IPS-20b (cell line): ENCODE measurements at regions not wholly inside any gene's neighbourhood (a gene's known extent, or its start where the extent isn't known, plus 50 kb on each side); places are given as distances from the start of the nearest gene placed in this dataset.
"Not testable (repeated sequence)": the region's sequence is repeated elsewhere in the genome, so short reads cannot be mapped to it uniquely, and the experiment has no call there.

Experiments used
- H3K27ac ChIP-seq: one replicate; pipeline ENCODE4 v1.5.1; 2013; ENCODE audit warnings: low read length
- H3K27me3 ChIP-seq: 2 replicates; pipeline ENCODE4 v1.6.1; 2013; ENCODE audit warnings: mild to moderate bottlenecking, low read length, inconsistent platforms; ENCODE audit not compliant: insufficient read depth
- H3K36me3 ChIP-seq: 2 replicates; pipeline ENCODE4 v1.6.1; 2013; ENCODE audit warnings: low read depth, mild to moderate bottlenecking, inconsistent platforms, low read length, moderate library complexity; ENCODE audit not compliant: insufficient read depth
- H3K4me1 ChIP-seq: 2 replicates; pipeline ENCODE4 v1.6.1; 2013; ENCODE audit warnings: mild to moderate bottlenecking, control low read depth, inconsistent platforms, low read length, moderate library complexity; ENCODE audit not compliant: insufficient read depth
- H3K4me3 ChIP-seq: 2 replicates; pipeline ENCODE4 v1.5.1; 2013; ENCODE audit warnings: mild to moderate bottlenecking, low read length, inconsistent platforms
- H3K9ac ChIP-seq: 2 replicates; pipeline ENCODE4 v1.6.1; 2013; ENCODE audit warnings: low read depth, mild to moderate bottlenecking, inconsistent platforms, low read length, moderate library complexity
- H3K9me3 ChIP-seq: 2 replicates; pipeline ENCODE4 v1.6.1; 2013; ENCODE audit warnings: mild to moderate bottlenecking, low read depth, low read length, inconsistent platforms; ENCODE audit not compliant: insufficient read depth

DNA sequence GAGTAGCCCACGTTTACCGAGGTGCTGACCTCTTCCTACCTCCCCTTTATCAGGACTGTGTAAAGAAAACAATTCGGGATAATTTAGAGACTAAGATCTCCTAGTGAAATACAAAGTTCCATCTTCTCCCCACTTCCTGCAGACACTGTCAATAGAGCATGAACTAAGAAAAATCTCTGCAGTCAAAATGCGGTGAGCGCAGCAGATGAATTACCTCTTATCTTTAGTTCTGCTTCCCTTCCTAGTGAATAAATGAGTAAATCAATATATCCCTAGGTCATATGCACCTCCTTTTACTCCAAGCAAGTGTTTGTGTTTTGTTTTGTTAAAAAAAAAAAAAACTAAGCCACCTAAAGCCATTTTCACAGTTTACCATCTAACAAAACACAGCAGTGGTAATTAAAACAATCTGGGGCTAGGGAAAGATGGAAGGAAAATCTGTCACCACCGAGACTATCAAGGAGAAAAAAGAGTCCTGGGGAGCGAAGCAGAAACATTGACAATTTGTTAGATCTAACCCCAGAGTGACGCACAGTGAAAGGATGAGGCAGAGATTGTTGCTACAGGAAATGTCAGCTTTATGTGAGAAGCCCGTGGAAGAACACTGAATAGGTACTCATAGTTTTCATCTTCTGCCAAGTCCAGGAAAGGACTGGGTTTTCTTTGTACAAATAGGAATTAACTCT, 159.4 kb upstream of the SPTLC3 start:
- H3K4me1 ChIP-seq: no peaks in the 10 kb centered on the region
- H3K9ac ChIP-seq: no peak overlapping the region
- H3K27me3 ChIP-seq: no peaks in the 10 kb centered on the region
- no peak overlapping the region for H3K27ac ChIP-seq
- H3K4me3 ChIP-seq: no peak overlapping the region
- H3K36me3 ChIP-seq: no peaks in the 10 kb centered on the region
- H3K9me3 ChIP-seq: no peaks in the 10 kb centered on the region

DNA sequence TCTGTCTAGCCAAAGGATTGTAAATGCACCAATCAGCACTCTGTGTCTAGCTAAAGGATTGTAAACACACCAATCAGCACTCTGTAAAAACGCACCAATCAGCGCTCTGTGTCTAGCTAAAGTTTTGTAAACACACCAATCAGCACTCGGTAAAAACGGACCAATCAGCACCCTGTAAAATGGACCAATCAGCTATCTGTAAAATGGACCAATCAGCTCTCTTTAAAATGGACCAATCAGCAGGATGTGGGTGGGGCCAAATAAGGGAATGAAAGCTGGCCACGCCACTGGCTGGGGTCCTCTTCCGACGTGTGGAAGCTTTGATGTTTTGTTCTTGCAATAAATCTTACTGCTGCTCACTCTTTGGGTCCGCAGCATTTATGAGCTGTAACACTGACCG, 151.1 kb upstream of the SPTLC3 start:
- not testable (repeated sequence) for H3K9ac ChIP-seq, H3K9me3 ChIP-seq, H3K4me1 ChIP-seq, H3K4me3 ChIP-seq, H3K27me3 ChIP-seq, H3K36me3 ChIP-seq, H3K27ac ChIP-seq

DNA sequence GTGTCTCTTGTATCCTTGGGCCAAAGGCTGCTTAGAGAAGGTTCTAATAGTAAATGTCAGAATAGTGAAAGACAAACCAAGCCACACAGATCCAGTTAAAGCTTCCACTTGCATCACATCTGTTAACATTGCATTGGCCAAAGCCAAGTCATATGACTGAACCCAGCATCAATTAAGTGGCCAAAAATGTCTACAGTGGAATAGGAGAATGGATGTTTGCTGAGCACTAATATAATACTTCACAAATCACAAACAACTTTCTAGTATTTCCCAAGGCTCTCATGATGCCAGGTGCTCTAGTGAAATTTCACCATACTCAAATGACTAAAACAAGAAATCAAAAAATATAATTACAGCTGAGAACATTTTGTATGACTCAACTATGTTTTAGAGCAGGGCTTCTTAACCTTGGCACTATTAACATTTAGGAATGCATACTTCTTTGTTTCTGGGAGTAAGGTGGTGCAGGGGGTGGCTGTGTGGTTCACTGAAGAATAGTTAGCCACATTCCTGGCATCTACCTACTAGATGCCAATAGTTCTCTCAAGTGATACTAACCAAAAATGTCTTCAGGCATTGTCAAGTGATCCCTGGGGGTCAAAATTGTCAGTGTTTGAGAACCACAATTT, 148.0 kb upstream of the SPTLC3 start:
- no peaks in the 10 kb centered on the region for H3K36me3 ChIP-seq
- no peaks in the 10 kb centered on the region for H3K27me3 ChIP-seq
- no peak overlapping the region for H3K9ac ChIP-seq

DNA sequence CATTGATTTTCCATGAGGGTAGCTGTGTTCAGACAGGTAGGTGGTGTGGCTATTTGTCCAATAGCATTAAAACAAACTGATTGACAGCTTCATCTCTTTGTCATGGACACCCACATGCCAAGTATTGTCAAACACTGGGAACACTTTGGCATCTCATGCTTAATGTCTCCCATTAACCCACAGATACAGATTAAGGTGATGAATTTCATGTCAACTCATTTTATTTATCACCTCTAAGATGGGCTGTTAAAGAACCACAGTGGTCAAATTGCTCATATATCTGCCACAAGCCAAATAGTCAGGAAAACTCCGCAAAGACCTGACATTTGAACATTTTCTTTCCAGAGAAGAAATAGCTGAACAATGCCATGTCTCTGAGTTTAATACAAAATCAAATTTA, 139.1 kb upstream of the SPTLC3 start:
- H3K36me3 ChIP-seq: no peaks in the 10 kb centered on the region
- H3K27me3 ChIP-seq: no peaks in the 10 kb centered on the region
- H3K9ac ChIP-seq: no peak overlapping the region
- H3K4me1 ChIP-seq: no peaks in the 10 kb centered on the region
- no peak overlapping the region for H3K27ac ChIP-seq
- no peak overlapping the region for H3K4me3 ChIP-seq
- H3K9me3 ChIP-seq: no peaks in the 10 kb centered on the region

More for the DNA sequence above, 148.0 kb upstream of the SPTLC3 start:
- no peaks in the 10 kb centered on the region for H3K4me1 ChIP-seq
- no peak overlapping the region for H3K4me3 ChIP-seq
- H3K9me3 ChIP-seq: peaks cover 5% of the 10 kb centered on the region; the same call in 1 of the 2 replicates
- H3K27ac ChIP-seq: no peak overlapping the region

DNA sequence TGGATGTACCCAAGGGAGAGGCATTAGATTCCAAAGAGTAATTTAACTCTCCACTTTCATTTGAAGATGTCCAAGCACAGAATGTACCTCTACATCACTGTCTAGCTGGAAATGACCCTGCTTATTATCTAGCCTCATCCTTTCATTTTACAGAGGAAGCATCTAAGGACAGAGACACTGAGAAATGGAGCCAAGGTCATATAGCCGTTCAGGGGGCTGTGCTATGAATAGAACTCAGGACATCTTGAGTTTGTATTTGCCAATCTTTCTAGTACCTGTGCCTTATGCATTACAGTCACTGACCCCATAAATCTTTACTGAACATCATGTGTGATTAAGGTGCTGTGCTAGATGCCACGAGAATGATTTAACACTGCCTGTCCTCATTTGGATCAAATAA, 138.2 kb upstream of the SPTLC3 start:
- H3K36me3 ChIP-seq: no peaks in the 10 kb centered on the region

DNA sequence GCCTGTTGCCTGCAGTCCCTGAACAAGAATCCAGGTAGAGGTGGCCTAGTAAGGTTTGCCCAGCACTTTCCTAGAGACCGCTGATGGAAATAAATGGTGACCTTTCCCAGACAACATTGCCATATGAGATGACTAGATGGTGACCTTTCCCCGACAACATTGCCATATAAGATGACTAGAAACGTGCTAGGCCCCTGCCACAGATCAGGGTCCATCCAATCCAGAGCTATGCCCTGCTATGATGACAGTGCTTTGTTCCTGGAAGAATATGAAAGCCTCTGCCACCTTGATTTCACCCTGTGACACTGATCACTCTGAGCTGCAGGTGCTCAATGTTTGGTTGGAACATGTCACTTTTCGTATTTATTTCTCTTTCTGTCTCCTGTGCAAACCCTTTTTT, 133.8 kb upstream of the SPTLC3 start:
- no peaks in the 10 kb centered on the region for H3K36me3 ChIP-seq
- H3K9me3 ChIP-seq: no peaks in the 10 kb centered on the region
- H3K27ac ChIP-seq: no peak overlapping the region
- no peak overlapping the region for H3K9ac ChIP-seq
- no peaks in the 10 kb centered on the region for H3K27me3 ChIP-seq
- H3K4me3 ChIP-seq: no peak overlapping the region
- no peaks in the 10 kb centered on the region; the same call in 1 of the 2 replicates for H3K4me1 ChIP-seq

More for the DNA sequence above, 138.2 kb upstream of the SPTLC3 start:
- H3K4me1 ChIP-seq: no peaks in the 10 kb centered on the region; the same call in 1 of the 2 replicates
- no peak overlapping the region for H3K9ac ChIP-seq
- H3K27ac ChIP-seq: no peak overlapping the region
- H3K27me3 ChIP-seq: no peaks in the 10 kb centered on the region
- no peak overlapping the region for H3K4me3 ChIP-seq
- no peaks in the 10 kb centered on the region for H3K9me3 ChIP-seq

DNA sequence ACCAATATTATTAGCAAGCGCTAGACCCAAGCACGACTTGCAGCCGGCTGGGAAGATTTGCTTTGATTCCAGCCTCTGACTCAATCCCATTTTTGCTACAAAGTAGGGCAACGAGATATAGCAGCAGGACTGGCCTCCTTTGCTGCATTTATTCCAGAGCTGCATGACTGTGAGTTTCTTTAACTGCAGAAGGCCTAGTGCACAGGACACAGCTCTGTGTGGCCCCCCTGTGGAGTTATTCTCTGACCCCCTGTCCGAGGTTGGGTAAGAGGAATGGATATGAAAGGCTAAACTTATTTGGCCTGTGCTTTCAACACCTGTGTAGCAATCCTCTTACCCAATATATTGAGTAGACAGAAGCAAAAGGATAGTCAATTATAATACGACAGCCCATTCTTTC, 133.3 kb upstream of the SPTLC3 start:
- H3K4me3 ChIP-seq: no peak overlapping the region
- H3K4me1 ChIP-seq: no peaks in the 10 kb centered on the region; the same call in 1 of the 2 replicates
- H3K27ac ChIP-seq: no peak overlapping the region
- H3K9ac ChIP-seq: no peak overlapping the region
- peaks cover 3% of the 10 kb centered on the region; the same call in 1 of the 2 replicates for H3K9me3 ChIP-seq
- no peaks in the 10 kb centered on the region for H3K36me3 ChIP-seq
- no peaks in the 10 kb centered on the region for H3K27me3 ChIP-seq

DNA sequence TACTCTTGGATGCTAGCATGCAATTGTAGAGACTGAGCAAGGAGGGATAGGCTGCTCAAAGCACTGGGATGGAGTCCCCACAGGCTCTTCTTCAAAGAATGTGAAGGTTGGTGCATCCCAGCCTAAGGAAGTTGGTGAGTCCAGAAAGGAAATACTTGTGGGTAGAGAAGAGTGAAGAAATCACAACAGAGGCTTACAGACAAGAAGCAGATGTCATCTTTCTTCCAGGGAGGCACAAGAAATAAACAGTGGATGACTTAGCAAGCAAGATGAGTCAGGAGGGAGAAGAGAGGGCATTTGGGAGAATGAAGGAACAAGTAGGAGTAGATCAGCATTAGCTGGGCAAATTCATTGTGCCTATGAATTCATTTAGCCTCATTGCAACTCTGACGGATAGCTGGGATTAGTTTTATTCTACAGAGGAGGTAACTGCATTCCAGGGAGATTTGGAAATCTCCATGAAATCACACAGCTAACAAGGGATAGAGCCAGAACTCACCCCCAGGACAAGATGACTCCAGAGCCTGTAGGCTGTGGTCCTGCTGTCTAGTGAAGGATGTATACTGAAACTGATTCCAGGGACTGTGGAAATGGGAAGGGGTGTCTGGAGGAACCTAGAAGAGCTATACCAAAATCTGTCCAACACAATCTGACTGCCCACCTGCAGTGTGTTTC, 125.8 kb upstream of the SPTLC3 start:
- Histone ChIP-seq H3K36me3 (no peaks in the 10 kb centered on the region), H3K4me3 (no peak overlapping the region), H3K9ac (no peak overlapping the region), H3K27me3 (no peaks in the 10 kb centered on the region), H3K27ac (no peak overlapping the region), H3K9me3 (peaks cover 4% of the 10 kb centered on the region; the same call in 1 of the 2 replicates), H3K4me1 (no peaks in the 10 kb centered on the region)

DNA sequence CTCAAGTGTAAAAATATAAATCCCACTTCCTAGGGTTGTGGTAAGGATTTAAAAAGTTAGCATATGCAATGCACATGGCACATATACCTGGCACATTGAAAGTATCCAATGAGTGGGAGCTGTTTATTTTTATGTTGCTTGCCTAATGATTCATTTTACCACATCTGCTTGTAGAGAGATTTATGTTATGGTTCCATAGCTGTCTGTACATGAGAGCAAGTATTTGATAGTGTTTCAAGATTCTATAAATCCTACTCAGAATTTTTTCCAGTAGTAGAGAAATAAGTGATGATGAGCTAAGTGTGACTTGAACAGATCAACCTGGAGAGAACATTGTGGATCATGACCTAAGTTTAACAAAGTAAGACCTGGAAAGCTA, 125.3 kb upstream of the SPTLC3 start:
- Histone ChIP-seq H3K4me3 (no peak overlapping the region), H3K27me3 (no peaks in the 10 kb centered on the region), H3K4me1 (no peaks in the 10 kb centered on the region), H3K36me3 (no peaks in the 10 kb centered on the region), H3K27ac (no peak overlapping the region), H3K9me3 (peaks cover 4% of the 10 kb centered on the region; the same call in 1 of the 2 replicates), H3K9ac (no peak overlapping the region)

DNA sequence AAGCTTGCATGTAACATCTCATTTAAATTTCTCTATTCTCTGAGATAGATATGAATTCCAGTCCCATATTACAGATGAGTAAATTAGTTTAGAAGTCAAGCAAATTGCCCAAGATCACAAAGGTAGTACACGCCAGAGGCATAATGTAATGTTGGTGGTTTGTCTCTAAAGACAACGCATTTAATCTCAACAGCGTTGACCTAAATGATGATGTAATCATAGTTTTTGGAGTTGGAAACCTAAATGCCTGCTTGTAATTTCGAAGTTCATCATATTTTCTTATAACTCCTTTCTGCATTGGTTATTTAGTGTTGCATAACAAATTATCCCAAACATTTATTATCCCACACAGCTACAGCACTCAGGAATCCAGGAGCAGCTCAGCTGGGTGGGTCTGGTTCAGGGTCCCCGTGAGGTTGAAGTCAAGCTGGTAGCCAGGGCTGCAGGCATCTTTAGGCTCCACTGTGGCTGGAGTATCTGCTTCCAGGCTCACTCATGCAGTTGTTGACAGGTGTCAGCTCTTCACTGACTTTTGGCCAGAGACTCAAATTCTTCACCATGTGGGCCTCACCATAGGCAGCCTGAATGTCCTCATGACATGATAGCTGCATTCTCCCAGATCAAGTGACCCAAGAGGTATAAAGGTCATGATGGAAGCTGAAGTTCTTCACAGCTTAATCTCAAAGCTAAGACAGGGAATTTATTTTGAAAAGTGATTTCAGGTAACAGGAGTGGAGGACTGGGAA, 122.0 kb upstream of the SPTLC3 start:
- Histone ChIP-seq H3K27ac (no peak overlapping the region), H3K27me3 (no peaks in the 10 kb centered on the region), H3K4me1 (no peaks in the 10 kb centered on the region), H3K36me3 (no peaks in the 10 kb centered on the region), H3K9ac (no peak overlapping the region), H3K9me3 (no peaks in the 10 kb centered on the region), H3K4me3 (no peak overlapping the region)

DNA sequence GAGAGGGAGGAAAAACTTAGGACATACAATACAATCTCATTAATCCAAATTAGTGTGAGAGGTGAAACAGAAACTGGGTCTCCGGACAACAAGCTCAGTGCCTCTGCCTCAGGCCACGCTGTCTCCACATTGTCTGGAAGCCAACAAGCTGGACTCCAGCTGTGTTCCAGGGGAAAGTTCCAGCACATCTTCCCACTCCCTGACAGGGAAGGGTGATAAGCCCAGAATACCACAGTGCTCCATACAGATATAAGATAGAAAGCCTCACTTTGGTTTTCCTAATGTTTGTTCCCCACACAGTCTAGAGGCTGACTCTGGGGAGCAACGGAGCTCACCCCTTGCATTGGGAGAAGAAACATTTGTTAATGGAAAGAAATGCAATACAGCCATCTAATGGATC, 117.1 kb upstream of the SPTLC3 start:
- Histone ChIP-seq H3K36me3 (no peaks in the 10 kb centered on the region), H3K9me3 (no peaks in the 10 kb centered on the region), H3K27ac (no peak overlapping the region), H3K27me3 (no peaks in the 10 kb centered on the region), H3K9ac (no peak overlapping the region), H3K4me1 (no peaks in the 10 kb centered on the region; the same call in 1 of the 2 replicates), H3K4me3 (no peak overlapping the region)
